ENCODE measurements at regions not wholly inside any gene's neighbourhood (a gene's known extent, or its start where the extent isn't known, plus 50 kb on each side); places are given as distances from the start of the nearest gene placed in this dataset.

GRCh38 chr9:120261419-120261818, 318.5 kb downstream of the CDK5RAP2 start:
- TF ChIP-seq POLR2AphosphoS5 (IDR thresholded peaks at IDR 0.05; ENCODE audit: low read depth, low read length) (no peak), EZH2phosphoT487 (IDR thresholded peaks at IDR 0.05; ENCODE audit: borderline replicate concordance) (no peak), CTCF (IDR thresholded peaks at IDR 0.05 in 2 of 3, conservative IDR thresholded peaks at IDR 0.05 in 1 of 3; ENCODE audit: borderline replicate concordance in 1 of 3, insufficient read depth in 1 of 3, low read depth in 2 of 3, low read length in 2 of 3) (no peak), EGR1 (IDR thresholded peaks at IDR 0.05; ENCODE audit: low read depth) (no peak), SP1 (IDR thresholded peaks at IDR 0.05; ENCODE audit: low read depth) (no peak), MAX (IDR thresholded peaks at IDR 0.05) (no peak)

Measured in HCT116 (cell line).